Activated naive CD8-positive, alpha-beta T cell treated with anti-CD3 and anti-CD28 coated beads, Interleukin-2, amount 10 ng/mL, durations not matched to agents 7 days and 5 days (primary cell): ENCODE measurements at regions not wholly inside any gene's neighbourhood (a gene's known extent, or its start where the extent isn't known, plus 50 kb on each side); places are given as distances from the start of the nearest gene placed in this dataset.
A peak's percentile ranks its signal among the peaks of the same experiment; 100 is the strongest.

ENCODE experiments used
- ATAC-seq: fragments of 150-1000 bp; cut with Tn5 transposase; one replicate; pipeline ENCODE4 v1.10.0; 2021; ENCODE audit warnings: low read depth, moderate library complexity
- POLR2A ChIA-PET: fragments of 350-600 bp; sonication (Branson Sonifier 250); formaldehyde crosslinking; loops from one replicate; lab custom pipeline; 2021; ENCODE audit warnings: antibody characterized with exemption; lab: Charles Lee
- DNase-seq: peaks from one replicate; pipeline ENCODE4 v3.0.0; 2021
- H3K27ac Mint-ChIP-seq: one replicate; pipeline ENCODE4 v1.8.0; 2022; ENCODE audit warnings: mild to moderate bottlenecking, mixed read lengths
- H3K27me3 Mint-ChIP-seq: one replicate; pipeline ENCODE4 v1.8.0; 2022; ENCODE audit warnings: mild to moderate bottlenecking, moderate library complexity, mixed read lengths
- H3K36me3 Mint-ChIP-seq: one replicate; pipeline ENCODE4 v1.8.0; 2021; ENCODE audit warnings: mild to moderate bottlenecking, mixed read lengths
- H3K4me1 Mint-ChIP-seq: one replicate; pipeline ENCODE4 v1.8.0; 2021; ENCODE audit warnings: mixed read lengths
- H3K4me3 Mint-ChIP-seq: one replicate; pipeline ENCODE4 v1.8.0; 2022; ENCODE audit warnings: mild to moderate bottlenecking, moderate library complexity, mixed read lengths
- H3K9me3 Mint-ChIP-seq: one replicate; pipeline ENCODE4 v1.8.0; 2021; ENCODE audit warnings: mixed read lengths

DNA sequence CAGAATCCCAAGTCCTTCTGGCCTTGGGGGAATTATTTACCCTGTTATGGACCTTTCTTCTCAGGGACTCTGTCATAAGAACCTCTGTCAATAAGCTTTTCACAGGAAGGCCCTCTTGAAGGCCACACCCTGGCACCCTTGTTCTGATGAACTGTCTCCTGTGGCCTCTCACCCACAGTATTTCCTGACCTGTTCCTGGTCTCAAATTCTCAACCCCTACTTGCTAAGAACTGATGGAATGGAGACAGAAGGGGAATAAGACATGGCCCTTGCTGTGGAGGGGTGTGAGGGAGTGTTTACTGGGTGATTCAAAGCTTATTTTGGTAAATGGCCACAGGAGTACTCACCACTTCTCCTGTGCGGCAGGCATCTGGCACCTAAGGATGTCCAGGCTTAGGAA, 1082.9 kb downstream of the BCL11B start:
- H3K36me3 Mint-ChIP-seq, result peaks cover 6% of the 10 kb centered on the region
- peak overlapping the region; percentile 97 for H3K27ac Mint-ChIP-seq
- H3K9me3 Mint-ChIP-seq, result no peaks in the 10 kb centered on the region
- POLR2A ChIA-PET, result interaction anchor here (0.6 to 14.9 kb wide), 17 partner anchors 9 to 1085 kb away, joined by 3 to 101 read pairs (median 4); partner anchors contain the start of gene BCL11B
- peak overlapping the region; percentile 75 for H3K4me3 Mint-ChIP-seq
- H3K4me1 Mint-ChIP-seq, result peaks cover 88% of the 10 kb centered on the region
- peak; percentile 54 for ATAC-seq
- no peaks in the 10 kb centered on the region for H3K27me3 Mint-ChIP-seq
- DNase-seq, result no peak

GRCh38 chr14:98189511-98189910, 1082.5 kb downstream of the BCL11B start:
- ATAC-seq (peak; percentile 91), DNase-seq (peak; percentile 50)
- peaks cover 6% of the 10 kb centered on the region for H3K36me3 Mint-ChIP-seq
- no peaks in the 10 kb centered on the region for H3K9me3 Mint-ChIP-seq
- H3K27me3 Mint-ChIP-seq, result no peaks in the 10 kb centered on the region
- H3K4me3 Mint-ChIP-seq, result peak overlapping the region; percentile 75
- peaks cover 87% of the 10 kb centered on the region for H3K4me1 Mint-ChIP-seq
- POLR2A ChIA-PET, result interaction anchor here (0.6 to 14.9 kb wide), 17 partner anchors 9 to 1085 kb away, joined by 3 to 101 read pairs (median 5); partner anchors contain the start of gene BCL11B
- H3K27ac Mint-ChIP-seq, result peak overlapping the region; percentile 97

GRCh38 chr14:98189944-98190343, 1082.1 kb downstream of the BCL11B start:
- no peak for DNase-seq

GRCh38 chr14:98192946-98193345, 1079.1 kb downstream of the BCL11B start:
- Mint-ChIP-seq H3K27me3 (no peaks in the 10 kb centered on the region), H3K9me3 (no peaks in the 10 kb centered on the region), H3K4me3 (peak overlapping the region; percentile 15), H3K36me3 (peaks cover 9% of the 10 kb centered on the region), H3K27ac (peak overlapping the region; percentile 24), H3K4me1 (peaks cover 80% of the 10 kb centered on the region)
- DNase-seq (no peak), ATAC-seq (no peak)
- POLR2A ChIA-PET, result interaction anchor here (14.9 kb wide), 1 partner anchor 53 kb away, joined by 101 read pairs; no protein-coding TSS in a partner anchor

More at GRCh38 chr14:98189944-98190343, 1082.1 kb downstream of the BCL11B start:
- peak; percentile 35 for ATAC-seq
- Mint-ChIP-seq H3K36me3 (peaks cover 6% of the 10 kb centered on the region), H3K9me3 (no peaks in the 10 kb centered on the region), H3K4me1 (peaks cover 85% of the 10 kb centered on the region), H3K27me3 (no peaks in the 10 kb centered on the region), H3K27ac (peak overlapping the region; percentile 97), H3K4me3 (peak overlapping the region; percentile 75)
- POLR2A ChIA-PET, result interaction anchor here (1.0 to 14.9 kb wide), 15 partner anchors 14 to 1085 kb away, joined by 3 to 101 read pairs (median 6); partner anchors contain the start of gene BCL11B

DNA sequence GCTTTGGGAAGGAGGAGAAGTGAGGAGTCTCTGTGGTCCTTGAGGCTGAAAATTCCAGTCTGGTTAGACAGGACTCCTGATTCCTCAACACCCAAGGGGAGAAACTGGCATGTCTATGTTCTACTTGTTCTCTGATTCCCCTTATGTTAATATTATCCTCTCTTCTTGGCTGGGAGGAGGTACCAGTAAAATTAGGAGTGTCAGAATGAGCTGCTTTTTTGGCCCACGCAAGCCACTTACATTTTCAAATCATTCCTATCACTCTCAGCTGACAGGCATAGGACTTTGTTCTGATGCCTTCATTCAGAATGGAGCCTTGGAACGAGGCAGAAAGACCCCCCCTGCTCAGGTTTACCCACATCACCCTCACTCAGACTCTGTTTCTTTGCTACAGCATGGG, 1077.2 kb downstream of the BCL11B start:
- Mint-ChIP-seq H3K9me3 (no peaks in the 10 kb centered on the region), H3K4me1 (peaks cover 80% of the 10 kb centered on the region), H3K27me3 (no peaks in the 10 kb centered on the region), H3K4me3 (no peak overlapping the region), H3K36me3 (peaks cover 9% of the 10 kb centered on the region), H3K27ac (peak overlapping the region; percentile 70)
- POLR2A ChIA-PET, result interaction anchor here (1.1 to 14.9 kb wide), 2 partner anchors 15 to 55 kb away, joined by 3 to 101 read pairs; no protein-coding TSS in a partner anchor
- ATAC-seq, result no peak
- DNase-seq, result no peak

DNA sequence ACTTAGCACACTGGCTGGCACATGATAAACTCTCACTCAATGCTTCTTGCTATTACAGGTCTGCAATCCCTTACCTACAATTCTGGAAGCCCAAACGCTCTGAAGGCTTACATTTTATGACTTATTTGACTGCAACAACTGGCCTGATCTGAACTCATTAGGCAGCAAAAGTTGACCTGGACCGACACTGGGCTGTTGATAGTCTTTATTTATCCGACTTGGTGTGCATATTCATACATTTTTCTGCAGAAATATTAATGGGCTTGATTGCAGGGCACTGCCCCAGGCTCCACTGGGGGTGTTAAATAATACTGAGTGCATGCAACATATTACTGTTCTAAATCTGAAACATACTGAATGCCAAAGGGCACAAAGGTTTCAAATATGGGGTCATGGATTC, 1076.7 kb downstream of the BCL11B start:
- POLR2A ChIA-PET, result interaction anchor here (0.6 to 14.9 kb wide), 4 partner anchors 56 to 787 kb away, joined by 3 to 101 read pairs (median 3); no protein-coding TSS in a partner anchor
- H3K9me3 Mint-ChIP-seq, result no peaks in the 10 kb centered on the region
- no peak for DNase-seq
- peak overlapping the region; percentile 70 for H3K27ac Mint-ChIP-seq
- H3K4me1 Mint-ChIP-seq, result peaks cover 79% of the 10 kb centered on the region
- no peaks in the 10 kb centered on the region for H3K27me3 Mint-ChIP-seq
- H3K4me3 Mint-ChIP-seq, result peak overlapping the region; percentile 56
- no peak for ATAC-seq
- peaks cover 9% of the 10 kb centered on the region for H3K36me3 Mint-ChIP-seq

GRCh38 chr14:98197933-98198332, 1074.1 kb downstream of the BCL11B start:
- H3K36me3 Mint-ChIP-seq, result peaks cover 5% of the 10 kb centered on the region
- DNase-seq, result no peak
- POLR2A ChIA-PET, result interaction anchor here (1.0 to 2.7 kb wide), 3 partner anchors 12 to 29 kb away, joined by 3 to 12 read pairs (median 4); no protein-coding TSS in a partner anchor
- H3K4me1 Mint-ChIP-seq, result peaks cover 72% of the 10 kb centered on the region
- peak; percentile 46 for ATAC-seq
- H3K9me3 Mint-ChIP-seq, result no peaks in the 10 kb centered on the region
- H3K27ac Mint-ChIP-seq, result peak overlapping the region; percentile 26
- H3K4me3 Mint-ChIP-seq, result peak overlapping the region; percentile 41
- peaks cover 2% of the 10 kb centered on the region for H3K27me3 Mint-ChIP-seq

- no peaks in the 10 kb centered on the region for H3K9me3 Mint-ChIP-seq
Observed at GRCh38 chr14:98198385-98198784, 1073.6 kb downstream of the BCL11B start.

GRCh38 chr14:98200601-98201000, 1071.4 kb downstream of the BCL11B start:
- DNase-seq, result no peak
- Mint-ChIP-seq H3K27me3 (peaks cover 2% of the 10 kb centered on the region), H3K27ac (no peak overlapping the region), H3K4me1 (peaks cover 69% of the 10 kb centered on the region), H3K36me3 (peaks cover 3% of the 10 kb centered on the region), H3K4me3 (no peak overlapping the region), H3K9me3 (no peaks in the 10 kb centered on the region)
- ATAC-seq, result no peak
- POLR2A ChIA-PET, result interaction anchor here (0.6 kb wide), 1 partner anchor 174 kb away, joined by 3 read pairs; no protein-coding TSS in a partner anchor

More at GRCh38 chr14:98198385-98198784, 1073.6 kb downstream of the BCL11B start:
- H3K27ac Mint-ChIP-seq, result peak overlapping the region; percentile 26
- POLR2A ChIA-PET, result interaction anchor here (0.6 to 2.7 kb wide), 5 partner anchors 10 to 1064 kb away, joined by 3 to 12 read pairs (median 3); no protein-coding TSS in a partner anchor
- H3K36me3 Mint-ChIP-seq, result peaks cover 4% of the 10 kb centered on the region
- H3K27me3 Mint-ChIP-seq, result peaks cover 2% of the 10 kb centered on the region
- peak overlapping the region; percentile 41 for H3K4me3 Mint-ChIP-seq
- H3K4me1 Mint-ChIP-seq, result peaks cover 70% of the 10 kb centered on the region
- DNase-seq (peak; percentile 60), ATAC-seq (peak; percentile 80)

- peaks cover 71% of the 10 kb centered on the region for H3K4me1 Mint-ChIP-seq
- no peaks in the 10 kb centered on the region for H3K9me3 Mint-ChIP-seq
- peaks cover 2% of the 10 kb centered on the region for H3K27me3 Mint-ChIP-seq
- no peak for ATAC-seq
- H3K27ac Mint-ChIP-seq, result peak overlapping the region; percentile 63
- peak overlapping the region; percentile 6 for H3K4me3 Mint-ChIP-seq
- no peaks in the 10 kb centered on the region for H3K36me3 Mint-ChIP-seq
- no peak for DNase-seq
- POLR2A ChIA-PET, result no interaction called here
Observed at GRCh38 chr14:98203421-98203820, 1068.6 kb downstream of the BCL11B start.

DNA sequence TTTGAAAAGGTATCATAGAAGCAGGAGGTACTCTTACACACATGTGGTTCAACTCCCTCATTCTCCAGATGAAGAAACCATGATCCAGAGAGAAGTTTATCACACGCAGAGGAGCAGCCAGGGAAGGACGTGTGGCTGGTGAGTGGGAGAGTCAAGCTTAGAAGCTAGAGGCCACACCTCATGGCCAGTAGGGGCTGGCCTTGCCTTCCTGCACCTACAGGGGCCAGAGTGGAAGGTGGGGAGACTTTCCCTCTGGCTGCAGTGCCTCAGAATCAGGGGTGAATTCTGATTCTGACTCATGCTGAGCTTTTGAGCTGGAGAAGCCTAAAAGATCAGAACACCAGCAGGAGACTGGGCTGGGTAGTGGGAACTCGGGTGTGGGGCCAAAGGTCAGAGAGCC, 1067.9 kb downstream of the BCL11B start:
- Mint-ChIP-seq H3K36me3 (no peaks in the 10 kb centered on the region), H3K4me3 (peak overlapping the region; percentile 25), H3K27me3 (peaks cover 2% of the 10 kb centered on the region), H3K27ac (peak overlapping the region; percentile 39), H3K4me1 (peaks cover 69% of the 10 kb centered on the region), H3K9me3 (no peaks in the 10 kb centered on the region)
- no peak for DNase-seq
- POLR2A ChIA-PET, result no interaction called here
- ATAC-seq, result no peak

DNA sequence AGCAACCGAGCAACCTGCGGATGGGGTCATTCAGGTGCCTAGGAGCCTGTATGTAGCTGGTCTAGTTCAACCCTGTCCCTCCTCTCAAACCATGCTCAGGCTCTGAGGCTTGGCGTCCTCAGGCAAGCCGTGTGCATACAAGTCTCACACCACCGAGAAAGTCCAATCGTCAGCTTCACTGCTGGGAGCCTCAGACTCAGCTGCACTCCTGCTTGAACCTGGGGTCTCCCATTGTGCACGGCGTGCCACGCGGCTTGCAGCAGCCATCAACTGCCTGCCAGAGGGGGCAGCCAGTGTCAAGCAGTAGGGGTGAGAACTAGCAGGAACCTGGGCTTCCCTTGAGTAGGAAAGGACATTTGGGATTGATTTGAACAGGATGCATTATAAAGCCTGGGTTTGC, 1064.6 kb downstream of the BCL11B start:
- Mint-ChIP-seq H3K9me3 (no peaks in the 10 kb centered on the region), H3K27ac (peak overlapping the region; percentile 79), H3K27me3 (no peaks in the 10 kb centered on the region), H3K36me3 (peaks cover 4% of the 10 kb centered on the region), H3K4me1 (peaks cover 75% of the 10 kb centered on the region), H3K4me3 (peak overlapping the region; percentile 35)
- no peak for DNase-seq
- ATAC-seq, result no peak
- POLR2A ChIA-PET, result no interaction called here

DNA sequence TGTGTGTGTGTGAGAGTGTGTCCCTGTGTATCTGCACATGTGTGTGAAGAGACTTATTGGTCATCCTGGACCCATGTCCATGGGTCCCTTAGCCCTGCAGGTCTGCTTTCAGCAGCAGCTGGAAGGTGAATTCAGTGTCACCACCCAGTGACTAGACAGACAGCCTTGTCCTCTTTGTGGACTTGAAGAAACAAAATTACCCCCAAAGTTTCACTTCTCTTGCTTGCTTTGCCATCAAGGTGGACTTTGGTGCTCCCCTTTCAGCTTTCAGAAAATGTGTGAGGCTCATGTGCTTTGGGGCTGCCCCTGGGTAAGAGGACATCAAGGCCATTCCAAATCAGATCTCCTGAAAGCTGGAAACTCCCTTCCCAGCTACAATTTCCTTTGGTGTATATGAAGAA, 1063.8 kb downstream of the BCL11B start:
- no peaks in the 10 kb centered on the region for H3K27me3 Mint-ChIP-seq
- POLR2A ChIA-PET, result interaction anchor here (3.7 kb wide), 1 partner anchor 9 kb away, joined by 12 read pairs; no protein-coding TSS in a partner anchor
- peaks cover 4% of the 10 kb centered on the region for H3K36me3 Mint-ChIP-seq
- no peaks in the 10 kb centered on the region for H3K9me3 Mint-ChIP-seq
- H3K4me1 Mint-ChIP-seq, result peaks cover 69% of the 10 kb centered on the region
- ATAC-seq, result no peak
- peak overlapping the region; percentile 79 for H3K27ac Mint-ChIP-seq
- no peak for DNase-seq
- H3K4me3 Mint-ChIP-seq, result peak overlapping the region; percentile 50
